ENCODE measurements at regions not wholly inside any gene's neighbourhood (a gene's known extent, or its start where the extent isn't known, plus 50 kb on each side); places are given as distances from the start of the nearest gene placed in this dataset.
"Not testable (repeated sequence)": the region's sequence is repeated elsewhere in the genome, so short reads cannot be mapped to it uniquely, and the experiment has no call there.

DNA sequence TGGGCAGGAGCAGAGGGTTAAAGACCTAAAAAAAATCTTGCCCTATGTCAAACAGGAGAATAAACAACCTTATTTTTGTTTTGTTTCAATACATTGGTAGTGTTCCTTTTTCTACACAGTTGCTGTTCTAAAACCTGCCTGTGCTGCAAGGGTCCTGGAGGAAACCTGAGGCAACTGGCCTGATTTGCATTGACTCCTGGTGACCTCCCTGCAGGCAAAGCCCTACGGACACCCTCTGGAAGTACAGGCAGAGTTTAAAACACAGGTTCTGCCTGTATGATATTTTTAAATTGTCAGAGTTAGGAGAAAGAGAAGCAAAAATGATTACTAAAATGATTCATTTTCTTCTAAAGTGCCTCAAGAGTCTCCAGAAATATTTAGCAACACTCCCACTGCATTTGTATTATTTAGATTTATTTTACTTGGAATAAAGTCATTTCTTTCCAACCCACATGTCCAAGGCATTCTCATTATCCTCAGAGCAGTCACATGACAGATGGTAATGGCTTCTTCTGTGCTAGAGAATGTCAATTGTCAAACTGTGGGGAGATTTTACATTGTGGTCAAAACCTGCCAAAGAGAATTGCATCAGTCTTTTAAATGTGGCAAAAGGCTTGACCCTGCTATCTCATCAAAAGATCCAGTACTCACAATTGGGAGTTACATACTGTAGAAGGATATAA lies 559.6 kb downstream of the CETN3 start:
- DNase-seq (ENCODE audit: low spot score), result no peak

GRCh38 chr5:89847743-89848142 lies 561.8 kb downstream of the CETN3 start:
- no peak for DNase-seq (ENCODE audit: low spot score)

GRCh38 chr5:89844548-89844947 lies 565.0 kb downstream of the CETN3 start:
- no peak for DNase-seq (ENCODE audit: low spot score)

DNA sequence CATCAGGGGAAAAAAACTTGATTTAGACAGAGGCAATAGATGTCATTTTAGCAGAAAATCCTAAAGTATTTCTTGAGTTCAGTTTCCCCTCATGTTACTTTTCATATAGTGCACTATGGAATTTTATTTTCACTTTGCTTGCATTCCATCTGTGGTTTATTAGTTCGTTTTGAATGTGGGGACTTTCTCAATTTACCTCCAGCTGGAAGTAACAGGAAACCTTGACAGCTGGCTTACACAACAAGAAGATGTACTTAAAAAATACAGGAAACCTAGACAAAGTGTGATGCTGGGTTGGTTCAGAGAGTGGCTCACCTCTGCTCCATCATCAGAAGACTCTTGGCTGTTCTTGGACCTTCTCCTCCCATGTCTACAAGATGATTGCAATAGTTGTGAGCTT lies 567.0 kb downstream of the CETN3 start:
- no peak for DNase-seq (ENCODE audit: low spot score)

DNA sequence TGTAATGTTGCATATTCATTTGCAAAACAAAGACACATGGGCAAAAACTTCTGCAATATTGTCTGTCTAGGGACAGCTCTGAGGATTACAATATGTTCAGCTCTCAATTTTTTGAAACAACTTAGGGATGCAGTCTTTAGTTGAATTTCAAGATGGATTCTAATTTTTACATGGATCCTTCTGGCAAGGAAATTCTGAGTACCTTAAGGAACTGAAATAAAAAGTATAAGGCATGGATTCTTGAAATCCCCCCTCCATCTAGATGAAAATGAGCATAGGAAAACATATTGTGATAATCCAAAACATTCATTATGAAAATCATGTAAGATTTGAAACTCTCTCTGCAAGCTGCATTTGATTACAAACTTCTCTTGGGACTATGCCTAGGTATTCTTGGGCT lies 568.6 kb downstream of the CETN3 start:
- DNase-seq (ENCODE audit: low spot score), result no peak

- no peak for DNase-seq (ENCODE audit: low spot score)
These were observed 578.9 kb downstream of the CETN3 start for GRCh38 chr5:89830691-89831090.

DNA sequence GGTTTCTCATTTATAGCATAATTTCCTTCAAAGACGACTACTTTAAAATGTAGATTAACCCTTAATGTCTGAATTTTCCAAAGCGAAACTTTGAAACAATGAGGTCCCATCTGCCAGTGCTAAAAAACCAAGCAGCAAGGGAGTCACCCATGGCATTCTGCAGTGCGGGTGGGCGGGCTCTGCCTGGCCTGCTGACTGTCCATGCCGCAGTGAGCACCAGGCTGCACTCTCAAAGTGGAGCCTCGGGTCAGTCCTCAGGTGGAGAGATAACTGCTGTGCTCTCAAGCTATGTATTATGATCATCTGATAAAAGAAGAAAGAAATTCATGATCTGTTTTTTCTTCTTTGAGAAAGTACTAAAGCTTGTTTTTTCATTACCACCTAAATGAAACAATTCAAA lies 581.6 kb downstream of the CETN3 start:
- no peak for DNase-seq (ENCODE audit: low spot score)

DNA sequence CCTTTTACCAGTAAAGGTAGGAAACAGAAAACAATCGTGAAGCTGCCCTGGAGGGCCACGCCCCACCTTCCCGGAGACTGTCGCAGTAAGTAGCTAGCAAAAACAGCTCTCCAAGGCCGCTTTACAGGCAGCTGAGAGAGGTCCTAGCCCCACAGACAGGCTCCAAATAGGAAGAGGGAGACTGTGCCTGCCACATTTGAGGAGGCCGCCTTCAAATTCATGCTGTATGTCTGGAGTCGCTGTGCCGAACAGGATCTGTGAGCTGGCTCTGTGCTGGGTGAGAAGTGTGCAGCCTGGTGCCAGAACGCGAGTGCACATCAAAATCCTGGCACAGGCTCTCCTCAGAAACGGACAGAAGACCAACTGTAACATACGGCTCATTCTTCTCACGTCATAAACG lies 582.2 kb downstream of the CETN3 start:
- DNase-seq (ENCODE audit: low spot score), result no peak

DNA sequence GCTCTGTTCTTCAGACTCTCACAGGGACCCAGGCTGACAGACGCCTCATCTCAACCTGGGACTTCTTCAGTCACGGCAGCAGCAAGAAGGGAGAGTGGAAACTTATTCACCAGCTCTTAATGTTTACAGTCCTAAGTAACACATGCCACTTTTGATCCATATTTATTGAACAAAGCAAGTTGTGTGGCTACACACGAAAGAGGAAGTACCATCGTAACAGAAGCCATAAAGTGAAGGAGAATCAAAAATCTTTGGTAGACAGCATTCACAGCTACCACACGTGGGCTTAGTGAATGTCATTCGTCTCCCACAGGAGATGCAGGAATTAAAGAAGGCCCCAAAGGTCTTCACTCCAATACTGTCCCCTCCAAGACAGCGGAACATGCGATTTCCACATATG lies 582.6 kb downstream of the CETN3 start:
- no peak for DNase-seq (ENCODE audit: low spot score)

DNA sequence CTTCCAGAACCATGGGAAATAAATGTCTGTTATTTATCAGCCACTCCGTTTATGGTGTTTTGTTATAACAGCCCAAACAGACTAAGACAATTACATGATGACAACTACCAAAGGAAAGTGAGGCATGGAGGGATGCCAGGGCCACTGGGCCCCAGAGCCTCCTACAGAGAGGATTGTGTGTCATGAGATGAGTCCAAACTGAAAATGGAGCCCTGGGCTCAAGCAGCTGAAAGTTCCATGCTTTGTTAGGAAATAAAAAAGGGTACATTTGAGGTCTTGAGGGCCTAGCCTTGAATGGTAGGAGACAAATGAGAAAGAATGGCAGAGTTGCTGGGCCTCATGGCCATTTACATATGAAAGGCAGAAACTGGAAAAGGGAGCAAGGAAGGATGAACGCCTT lies 586.5 kb downstream of the CETN3 start:
- DNase-seq (ENCODE audit: low spot score), result no peak

GRCh38 chr5:89817841-89818240 lies 591.7 kb downstream of the CETN3 start:
- DNase-seq (ENCODE audit: low spot score), result no peak

GRCh38 chr5:89816038-89816437 lies 593.5 kb downstream of the CETN3 start:
- DNase-seq (ENCODE audit: low spot score), result no peak

DNA sequence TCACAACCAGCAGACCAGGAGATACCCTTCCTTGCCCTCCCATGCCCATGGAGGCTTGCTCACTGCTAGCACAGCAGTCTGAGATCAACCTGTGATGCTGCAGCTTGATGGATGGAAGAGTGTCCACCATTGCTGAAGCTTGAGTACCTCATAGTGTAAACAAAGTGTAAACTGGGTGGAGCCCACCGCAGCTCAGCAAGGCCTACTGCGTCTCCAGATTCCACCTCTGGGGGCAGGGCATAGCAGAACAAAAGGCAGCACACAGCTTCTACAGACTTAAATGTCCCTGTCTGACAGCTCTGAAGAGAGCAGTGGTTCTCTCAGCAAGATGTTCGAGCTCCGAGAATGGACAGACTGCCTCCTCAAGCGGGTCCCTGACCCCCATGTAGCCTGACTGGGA lies 608.8 kb downstream of the CETN3 start:
- DNase-seq (ENCODE audit: low spot score), result not testable (repeated sequence)

GRCh38 chr5:89794504-89794903 lies 615.1 kb downstream of the CETN3 start:
- not testable (repeated sequence) for DNase-seq (ENCODE audit: low spot score)

DNA sequence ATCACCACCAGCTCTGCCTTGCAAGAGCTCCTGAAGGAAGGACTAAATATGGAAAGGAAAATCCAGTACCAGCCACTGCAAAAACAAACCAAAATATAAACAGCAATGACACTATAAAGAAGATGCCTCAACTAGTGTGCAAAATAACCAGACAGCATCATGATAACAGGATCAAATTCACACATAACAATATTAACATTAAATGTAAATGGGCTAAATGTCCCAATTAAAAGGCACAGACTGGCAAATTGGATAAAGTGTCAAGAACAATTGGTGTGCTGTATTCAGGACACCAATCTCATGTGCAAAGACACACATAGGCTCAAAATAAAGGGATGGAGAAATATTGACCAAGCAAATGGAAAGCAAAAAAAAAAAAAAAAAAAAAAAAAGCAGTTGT lies 629.8 kb downstream of the CETN3 start:
- not testable (repeated sequence) for DNase-seq (ENCODE audit: low spot score)

DNA sequence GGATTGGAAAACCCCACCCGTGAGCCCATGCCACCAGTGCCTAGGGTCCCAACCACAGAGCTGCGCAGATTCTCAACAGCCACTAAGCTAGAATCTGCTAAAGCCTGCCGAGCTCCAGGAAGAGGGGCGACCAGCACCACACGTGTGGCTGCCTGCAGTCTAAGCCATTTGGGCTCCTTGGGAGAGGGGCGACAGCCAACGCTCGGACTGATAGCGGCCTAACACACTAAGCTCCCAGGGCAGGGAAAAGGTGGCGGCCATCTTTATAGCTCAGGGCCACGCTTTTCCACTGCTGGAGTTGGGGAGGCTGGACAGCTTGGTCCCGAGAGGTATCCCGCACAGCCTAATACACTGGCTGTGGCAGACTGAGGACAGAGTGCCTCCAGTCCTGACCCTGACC lies 631.8 kb downstream of the CETN3 start:
- no peak for DNase-seq (ENCODE audit: low spot score)

DNA sequence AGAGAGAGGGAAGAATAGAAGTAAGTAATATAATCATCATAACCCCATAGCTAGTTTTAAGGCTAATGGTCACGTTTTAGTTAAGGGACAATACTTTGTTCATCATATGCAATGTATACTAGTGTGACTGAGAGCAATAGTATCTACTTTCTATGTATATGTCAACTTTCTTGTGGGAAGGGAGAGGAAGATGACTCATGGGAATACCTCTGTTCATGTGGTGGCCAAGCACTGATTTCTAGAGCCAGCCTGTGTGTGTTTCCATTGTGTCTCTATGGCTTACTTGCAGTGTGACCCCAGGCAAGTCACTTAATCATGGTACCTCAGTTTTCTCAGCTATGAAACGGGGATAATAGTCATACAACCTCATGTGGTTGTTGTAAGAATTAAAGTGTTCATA lies 639.6 kb downstream of the CETN3 start:
- no peak for DNase-seq (ENCODE audit: low spot score)

- DNase-seq (ENCODE audit: low spot score), result no peak
These were observed 649.8 kb downstream of the CETN3 start for GRCh38 chr5:89759802-89760201.

- no peak for DNase-seq (ENCODE audit: low spot score)
These were observed 651.4 kb downstream of the CETN3 start for GRCh38 chr5:89758146-89758545.

DNA sequence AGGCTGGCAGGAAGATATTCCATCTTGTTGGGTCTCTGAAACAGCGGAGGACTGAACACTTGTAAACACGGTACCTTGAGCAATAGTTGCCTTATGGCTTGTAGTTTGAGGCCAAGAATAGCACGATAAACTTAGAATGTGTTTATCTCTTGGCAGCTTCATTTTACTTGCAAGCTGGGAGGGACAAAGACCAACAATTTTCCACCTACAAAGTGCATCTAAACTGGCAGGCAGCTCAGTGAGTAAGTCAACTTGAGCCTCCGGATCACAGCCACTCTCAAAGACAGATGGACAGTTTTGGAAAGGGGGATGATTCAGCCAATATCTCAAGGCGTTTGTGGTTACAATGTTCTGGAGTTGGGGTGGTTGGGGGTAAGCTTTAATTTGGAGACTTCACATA lies 652.6 kb downstream of the CETN3 start:
- no peak for DNase-seq (ENCODE audit: low spot score)

- DNase-seq (ENCODE audit: low spot score), result no peak
These were observed 654.5 kb downstream of the CETN3 start for GRCh38 chr5:89755024-89755423.

- no peak for DNase-seq (ENCODE audit: low spot score)
These were observed 674.5 kb downstream of the CETN3 start for GRCh38 chr5:89735082-89735481.

DNA sequence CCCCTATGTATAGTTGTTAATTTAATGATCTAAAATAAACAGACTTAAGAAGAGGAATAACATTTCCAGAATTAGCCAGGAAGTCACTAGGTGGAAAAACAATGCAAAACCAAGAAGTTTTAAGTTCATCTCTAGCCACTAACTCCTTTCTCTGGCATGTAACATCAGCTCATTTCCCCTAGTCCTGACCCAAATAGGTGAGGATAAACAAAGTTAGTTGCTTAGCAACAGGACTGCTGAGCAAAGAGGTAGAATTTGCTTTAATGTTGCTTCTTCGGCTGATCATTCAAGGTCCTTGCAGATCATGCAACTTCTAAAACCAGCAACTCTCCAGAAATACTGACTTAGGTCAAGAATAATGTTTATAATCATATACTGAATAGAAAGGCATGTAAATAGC lies 675.8 kb downstream of the CETN3 start:
- no peak for DNase-seq (ENCODE audit: low spot score)

DNA sequence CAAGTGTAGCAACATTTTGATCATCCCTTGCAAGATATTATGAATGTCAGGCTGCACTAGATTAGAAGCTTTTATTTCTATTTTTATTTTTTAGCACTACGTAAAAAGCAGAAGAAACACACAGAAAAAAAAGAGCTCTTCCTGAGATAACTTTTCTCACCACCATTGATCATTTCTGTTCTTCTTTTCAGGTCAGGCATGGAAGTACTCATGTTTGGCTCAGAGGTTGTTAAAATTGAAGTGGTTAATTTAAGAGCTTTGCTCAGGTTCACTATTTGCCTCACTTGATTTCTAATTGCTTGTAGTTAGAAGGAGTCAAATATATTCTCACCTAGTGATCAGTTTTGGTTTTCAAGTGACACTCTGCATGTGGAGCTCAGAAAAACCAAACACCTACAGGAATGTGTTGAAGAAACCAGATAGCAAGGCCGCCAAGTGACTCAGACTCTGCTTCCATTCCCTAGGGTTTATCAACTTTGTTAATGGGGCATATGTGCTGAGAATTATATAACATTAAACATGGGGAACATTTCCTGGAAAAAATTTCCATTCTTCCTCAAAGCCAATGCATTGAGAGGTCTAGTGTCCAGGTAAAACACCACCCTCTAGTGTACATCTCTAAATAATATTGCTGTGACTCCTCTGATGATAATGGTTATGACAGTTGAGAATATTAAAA lies 679.8 kb downstream of the CETN3 start:
- no peak for DNase-seq (ENCODE audit: low spot score)

Data from D341Med (cell line).